ELR (cell line): ENCODE measurements at regions not wholly inside any gene's neighbourhood (a gene's known extent, or its start where the extent isn't known, plus 50 kb on each side); places are given as distances from the start of the nearest gene placed in this dataset.
A peak's percentile ranks its signal among the peaks of the same experiment; 100 is the strongest.

Experiments used
- DNase-seq: peaks from one replicate; pipeline ENCODE4 v3.0.0-alpha.2; 2015; ENCODE audit warnings: low read depth

DNA sequence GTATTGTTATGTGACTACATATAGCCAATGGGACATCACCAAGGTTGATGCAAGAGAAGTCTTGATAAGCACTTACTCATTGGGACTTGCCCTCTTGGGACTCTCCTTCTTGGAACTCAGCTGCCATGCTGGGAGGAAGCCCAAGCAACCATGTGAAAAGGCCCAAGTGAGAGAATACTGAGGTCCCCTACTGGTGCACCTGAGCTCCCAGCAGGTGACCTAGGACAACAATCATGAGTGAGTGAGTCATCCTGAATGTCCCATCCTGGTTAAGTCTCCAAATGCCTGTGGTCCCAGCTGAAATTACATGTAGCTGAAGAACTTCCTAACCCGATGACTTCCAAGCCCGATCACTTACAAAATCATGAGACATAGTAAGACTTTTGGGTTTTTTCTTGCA is 260.7 kb downstream of the ICE1 start:
- DNase-seq = no peak

DNA sequence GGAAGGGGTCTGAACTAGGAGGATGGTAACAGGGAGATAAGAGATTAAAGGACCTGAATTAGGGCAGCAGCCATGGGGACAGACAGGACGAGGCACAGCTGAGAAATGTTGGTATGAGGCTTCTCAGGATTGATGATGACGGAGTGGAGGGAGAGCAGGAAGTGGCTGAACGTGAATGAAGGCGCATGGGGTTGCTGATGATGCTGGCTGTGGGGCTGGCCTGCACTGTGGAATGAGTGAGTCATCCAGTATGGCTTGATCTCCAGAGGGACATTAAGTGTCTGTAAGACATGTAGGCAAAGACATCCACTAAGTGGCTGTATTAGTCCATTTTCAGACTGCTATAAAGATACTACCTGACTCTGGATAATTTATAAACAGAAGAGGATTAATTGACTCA is 256.4 kb downstream of the ICE1 start:
- DNase-seq = no peak

DNA sequence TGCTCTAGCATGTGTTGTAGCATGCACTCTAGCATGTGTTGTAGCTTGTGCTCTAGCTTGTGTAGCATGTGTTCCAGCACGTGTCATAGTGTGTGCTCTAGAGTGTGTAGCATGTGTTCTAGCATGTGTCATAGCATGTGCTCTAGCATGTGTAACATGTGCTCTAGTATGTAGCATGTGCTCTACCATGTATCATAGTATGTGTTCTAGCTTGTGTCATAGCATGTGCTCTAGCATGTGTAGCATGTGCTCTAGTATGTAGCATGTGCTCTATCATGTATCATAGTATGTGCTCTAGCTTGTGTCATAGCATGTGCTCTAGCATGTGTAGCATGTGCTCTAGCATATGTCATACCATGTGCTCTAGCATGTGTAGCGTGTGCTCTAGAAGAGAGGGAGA is 255.3 kb downstream of the ICE1 start:
- DNase-seq = no peak

DNA sequence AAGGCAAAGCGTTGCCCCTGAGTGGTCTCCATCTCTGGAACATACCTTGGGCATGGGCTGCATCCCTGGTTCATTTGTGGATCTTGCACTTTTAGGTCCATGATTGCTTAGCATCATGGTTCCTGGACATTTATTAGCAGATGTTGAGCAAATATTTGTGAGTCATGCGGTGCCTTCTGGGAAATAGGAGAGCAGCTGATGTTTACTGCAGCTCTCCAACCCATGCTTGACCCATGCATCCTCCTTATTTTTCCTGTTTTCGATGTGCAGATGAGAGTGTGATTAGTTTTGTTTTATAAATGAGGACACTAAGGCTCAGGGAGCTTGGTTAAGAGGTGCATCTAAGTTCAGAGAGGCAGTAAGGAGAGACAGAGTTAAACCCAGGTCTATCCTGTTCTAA is 253.7 kb downstream of the ICE1 start:
- no peak for DNase-seq

DNA sequence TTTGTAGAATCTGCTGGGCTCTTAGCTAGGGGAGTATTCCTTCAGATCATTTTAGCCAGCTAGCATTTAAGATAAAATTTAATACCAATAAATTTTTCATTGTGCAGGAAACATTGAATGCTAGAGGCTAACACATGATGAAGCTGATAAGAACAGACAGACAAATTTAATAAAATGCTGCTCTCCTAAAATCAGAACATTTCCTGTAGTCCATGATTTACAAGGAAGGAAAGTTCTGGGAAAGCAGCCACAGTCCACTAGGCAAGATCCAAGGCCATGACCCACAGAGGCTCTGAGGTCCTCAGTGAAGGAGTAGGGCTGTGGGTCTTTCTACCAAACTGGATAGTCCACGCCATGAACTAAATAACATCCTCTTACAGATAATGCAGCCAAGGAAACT is 253.0 kb downstream of the ICE1 start:
- DNase-seq = no peak

DNA sequence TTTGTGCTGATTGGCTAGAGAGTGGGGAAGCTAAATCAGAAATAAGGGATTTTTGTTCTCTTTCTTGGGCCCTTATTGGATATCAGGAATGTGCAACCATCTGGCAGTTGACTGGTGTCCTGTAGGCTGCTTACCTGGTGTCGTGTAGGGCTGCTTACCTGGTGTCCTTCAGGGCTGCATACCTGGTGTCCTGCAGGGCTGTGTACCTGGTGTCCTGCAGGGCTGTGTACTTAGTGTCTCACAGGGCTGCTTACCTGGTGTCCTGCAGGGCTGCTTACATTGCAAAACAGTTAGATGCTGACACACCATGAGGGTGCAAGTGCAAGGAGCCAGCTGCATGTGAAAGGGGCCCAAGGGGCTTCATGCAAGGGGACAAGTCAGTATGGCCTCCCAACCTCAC is 249.3 kb downstream of the ICE1 start:
- no peak for DNase-seq

DNA sequence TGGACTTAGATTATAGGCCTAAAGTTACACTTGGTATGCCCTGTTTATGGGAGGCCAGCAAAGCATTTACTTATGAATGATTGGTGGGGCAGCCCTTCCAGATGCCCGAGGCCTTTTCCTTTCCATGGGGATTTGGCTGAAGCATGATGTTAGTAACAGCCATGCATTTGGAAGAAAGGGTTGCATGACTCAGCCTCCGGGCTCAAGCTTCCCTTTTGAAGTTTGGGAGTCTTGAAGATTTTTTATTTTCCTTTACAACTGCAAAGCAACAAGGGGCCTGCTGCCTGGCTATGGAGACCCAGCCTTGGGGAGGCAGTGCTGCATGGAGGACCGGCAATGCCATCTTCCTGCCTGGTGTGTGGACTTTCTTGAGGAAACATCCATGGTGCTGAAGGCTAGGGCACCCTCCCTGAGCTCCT is 244.7 kb downstream of the ICE1 start:
- DNase-seq = no peak

DNA sequence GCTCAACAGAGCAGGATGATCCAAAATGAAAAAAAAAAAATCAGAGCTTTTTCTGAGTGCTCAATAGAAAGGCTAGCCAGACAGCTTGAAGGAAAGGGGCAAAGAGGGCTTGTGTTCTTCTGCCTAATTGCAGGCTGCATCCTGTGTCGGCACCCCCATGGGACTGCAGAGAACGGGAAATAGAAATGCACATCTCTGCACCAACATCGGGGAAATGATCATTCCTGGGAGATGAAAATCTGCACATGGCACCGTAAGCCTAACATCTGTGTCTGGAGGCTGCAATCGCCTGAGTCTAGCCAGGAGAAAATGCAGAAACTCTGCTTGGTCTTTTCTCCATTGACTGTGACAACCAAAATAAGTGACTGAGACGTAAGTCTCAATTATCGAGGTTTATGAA is 243.9 kb downstream of the ICE1 start:
- no peak for DNase-seq

DNA sequence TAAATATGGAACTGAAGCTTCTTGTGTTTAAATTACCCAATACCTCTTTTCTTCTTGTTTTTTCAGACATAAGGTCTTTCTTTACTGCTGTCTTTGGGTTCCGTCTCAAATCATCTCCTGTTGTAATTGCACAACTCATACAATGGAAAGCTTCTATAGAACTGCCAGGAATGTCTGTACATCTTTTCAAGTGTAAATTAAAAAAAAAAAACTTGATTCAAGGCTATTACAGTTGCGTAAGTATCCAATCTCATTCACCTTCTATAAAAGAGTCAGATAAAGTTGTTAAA is 243.5 kb downstream of the ICE1 start:
- no peak for DNase-seq

DNA sequence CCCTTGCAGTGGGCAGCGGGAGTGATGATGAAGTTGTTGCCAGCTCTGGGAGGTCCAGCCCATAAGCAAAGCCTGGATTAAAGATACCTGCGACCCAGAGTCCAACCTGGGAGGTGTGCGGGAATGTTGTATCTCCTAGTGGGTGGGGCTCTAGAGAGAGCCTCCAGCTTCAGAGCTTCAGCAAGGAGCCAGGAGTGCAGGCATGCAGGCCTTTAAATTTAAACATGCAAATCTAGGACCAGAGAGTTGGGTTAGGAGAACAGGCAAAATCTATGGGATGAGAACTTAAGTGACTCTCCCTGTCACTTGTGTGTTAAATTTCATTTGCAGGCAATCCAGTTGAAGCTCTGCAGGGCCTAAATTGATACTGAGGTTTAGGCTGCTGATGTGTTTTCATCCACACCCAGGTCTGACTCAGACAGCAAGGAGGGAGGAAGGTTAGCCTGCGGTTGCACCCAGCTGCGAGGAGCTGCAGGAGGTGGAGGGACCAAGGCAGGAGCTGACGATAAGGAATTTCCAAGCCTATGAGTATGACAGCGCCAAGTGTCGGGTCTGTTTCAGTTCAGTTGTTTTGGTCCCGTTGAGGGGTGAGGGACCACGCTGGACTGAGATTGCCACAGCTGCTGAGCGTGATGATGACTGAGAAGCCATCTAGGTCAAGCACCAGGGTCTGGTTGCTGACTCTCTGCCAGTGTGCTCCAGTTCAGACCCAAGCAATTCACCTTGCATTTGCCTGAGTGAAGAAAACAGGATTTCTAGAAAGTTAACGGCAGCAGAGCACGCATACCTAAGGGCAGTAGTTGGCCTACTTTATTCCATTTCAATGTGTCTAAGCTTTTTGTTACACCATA is 243.0 kb downstream of the ICE1 start:
- DNase-seq = peak; percentile 1

DNA sequence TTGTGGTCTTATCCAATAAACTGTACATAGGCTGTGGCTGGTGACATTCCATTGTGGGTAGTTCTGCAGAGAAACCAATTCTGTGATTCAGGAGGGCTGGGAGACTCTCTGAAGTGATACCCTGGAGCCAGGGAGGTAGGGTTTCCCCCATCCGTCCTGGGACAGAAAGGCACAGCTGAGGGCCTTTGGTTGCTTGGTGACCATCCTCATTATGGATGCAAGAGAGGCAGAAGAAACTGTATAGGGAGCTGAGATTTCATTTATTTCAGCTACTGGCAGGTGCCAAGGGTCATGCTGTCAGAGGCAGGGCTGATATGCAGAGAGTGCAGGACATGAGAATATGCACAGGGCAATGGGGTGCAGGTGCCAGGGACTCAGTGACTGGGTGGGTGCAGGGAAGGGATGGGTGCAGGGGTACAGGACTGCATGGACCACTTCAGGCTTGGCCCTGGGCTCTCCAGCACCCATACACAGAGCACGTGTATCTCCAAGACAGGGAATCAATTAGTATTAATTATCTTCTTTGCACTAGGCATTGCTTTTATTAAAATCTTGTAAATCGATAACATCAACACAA is 236.5 kb downstream of the ICE1 start:
- no peak for DNase-seq

DNA sequence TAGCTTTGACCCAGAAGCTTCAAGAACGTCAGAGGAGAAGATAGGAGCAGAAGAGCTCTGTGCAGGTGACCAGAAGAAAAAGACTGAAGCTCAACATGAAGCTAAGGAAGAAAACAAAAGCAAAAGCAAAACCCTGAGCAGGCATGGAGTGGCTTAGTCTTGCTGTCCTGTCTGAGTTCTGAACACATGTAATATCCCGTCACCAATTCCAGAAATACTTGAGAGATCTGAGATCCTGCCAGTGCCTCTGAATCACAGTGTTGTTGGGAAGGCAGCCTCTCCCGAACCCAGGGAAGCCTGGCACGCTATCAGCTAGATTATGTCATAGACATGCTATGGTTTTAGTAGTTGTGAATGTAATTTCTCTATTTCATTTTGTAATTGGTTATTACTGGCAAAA is 235.7 kb downstream of the ICE1 start:
- peak; percentile 1 for DNase-seq

DNA sequence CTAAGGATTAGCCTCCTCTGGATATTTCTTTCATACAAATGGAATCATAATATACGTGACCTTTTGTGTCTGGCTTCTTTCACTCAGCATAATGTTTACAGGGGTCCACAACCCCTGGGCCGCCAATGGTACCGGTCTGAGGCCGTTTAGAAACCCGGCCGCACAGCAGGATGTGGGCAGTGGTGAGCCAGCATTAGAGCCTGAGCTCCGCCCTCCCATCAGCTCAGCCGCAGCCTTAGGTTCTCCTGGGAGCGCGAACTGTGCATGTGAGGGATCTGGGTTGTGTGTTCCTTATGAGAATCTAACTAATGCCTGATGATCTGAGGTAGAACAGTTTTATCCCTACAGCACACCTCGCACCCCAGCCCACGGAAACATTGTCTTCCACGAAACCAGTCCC is 229.7 kb downstream of the ICE1 start:
- no peak for DNase-seq

DNA sequence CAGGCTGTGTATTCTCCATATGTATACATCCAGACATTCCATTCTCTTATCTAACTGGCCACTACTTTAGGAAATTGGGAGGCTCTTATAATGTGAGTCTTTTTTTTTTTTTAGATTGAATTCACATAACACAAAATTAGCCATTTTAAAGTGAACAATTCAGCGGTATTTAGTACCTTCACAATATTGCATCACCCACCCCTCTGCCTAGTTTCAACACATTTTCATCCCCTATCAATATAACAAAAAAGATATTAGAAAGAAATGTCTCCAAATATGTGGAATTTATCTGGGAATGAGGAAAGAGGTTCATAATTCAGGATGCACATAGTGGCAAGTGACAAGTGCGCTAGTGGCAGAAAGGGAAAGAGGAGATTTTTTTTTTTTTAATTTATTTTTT is 228.5 kb downstream of the ICE1 start:
- no peak for DNase-seq

DNA sequence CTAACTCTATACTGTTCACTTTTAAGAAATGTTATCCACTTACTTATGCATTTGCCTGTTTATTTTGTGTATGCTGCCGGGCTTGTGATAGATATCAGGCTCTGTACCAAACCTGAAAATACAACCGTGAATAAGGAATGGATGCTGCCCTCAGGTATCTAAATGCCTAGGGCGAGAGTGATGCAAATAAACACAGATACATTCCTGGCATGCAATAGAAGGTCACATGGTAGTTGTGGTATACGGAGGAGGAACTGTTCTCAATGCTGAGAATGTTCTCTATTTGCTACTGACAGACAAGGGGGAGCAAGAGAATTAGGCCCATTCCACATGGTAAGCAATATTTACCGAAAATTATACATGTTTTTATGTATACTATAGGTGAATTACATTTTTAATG is 227.8 kb downstream of the ICE1 start:
- no peak for DNase-seq

DNA sequence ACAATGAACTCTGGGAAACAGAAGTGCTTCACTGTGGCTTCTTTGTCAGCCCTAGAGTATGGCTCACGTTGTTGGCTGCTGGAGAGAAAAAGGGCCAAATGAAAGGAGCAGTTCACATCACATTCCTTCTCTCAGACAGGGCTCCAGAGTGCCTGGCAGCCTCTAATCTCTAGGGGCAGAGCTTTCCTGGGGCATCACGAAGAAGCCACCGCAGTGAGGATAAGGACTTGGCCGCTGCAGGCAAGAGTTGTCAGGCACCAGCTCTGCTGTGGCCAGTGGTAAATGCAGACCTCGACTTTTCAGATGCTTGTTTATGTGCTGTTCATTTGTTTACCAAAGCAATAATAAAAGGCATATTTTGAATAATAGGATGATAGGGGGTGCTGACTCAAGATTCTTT is 227.2 kb downstream of the ICE1 start:
- DNase-seq = no peak

DNA sequence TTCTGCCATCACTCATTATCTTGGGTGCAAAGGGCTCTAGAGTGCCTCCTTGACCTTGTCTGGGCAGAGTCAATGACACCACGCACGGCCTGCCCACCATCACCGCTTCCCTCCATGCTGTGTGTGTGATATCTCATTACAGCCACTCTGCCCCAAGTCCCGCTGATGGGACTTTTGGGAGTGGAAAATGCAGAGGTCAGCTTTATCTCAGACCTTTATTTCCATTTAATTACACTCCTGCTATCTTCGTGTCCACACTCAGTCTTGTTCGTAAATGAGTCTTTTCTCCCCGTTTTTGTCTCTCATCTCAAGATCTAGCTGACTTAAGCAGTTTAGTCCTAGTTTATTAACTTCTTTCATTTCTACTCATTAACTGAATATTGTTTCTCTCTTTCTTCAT is 226.2 kb downstream of the ICE1 start:
- no peak for DNase-seq

DNA sequence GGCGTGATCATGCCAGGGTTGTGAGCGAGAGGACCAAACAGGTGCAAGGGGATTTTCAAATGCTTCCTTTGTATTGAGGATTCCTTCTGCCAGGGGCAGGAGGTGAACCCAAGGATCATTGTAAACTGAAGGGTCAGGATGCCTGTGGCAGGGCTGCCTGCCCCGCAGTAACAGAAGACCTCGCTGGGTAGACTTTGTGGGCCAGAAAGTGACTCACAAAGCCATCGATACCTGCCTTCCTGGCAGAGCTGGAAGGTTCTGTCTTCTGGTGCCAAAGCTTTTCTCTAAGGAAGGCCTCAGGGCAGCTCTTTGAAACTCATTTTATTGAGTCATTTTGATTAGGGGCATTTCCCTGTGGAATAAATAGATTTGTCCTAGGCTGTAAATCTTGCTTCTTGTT is 223.4 kb downstream of the ICE1 start:
- DNase-seq = no peak

DNA sequence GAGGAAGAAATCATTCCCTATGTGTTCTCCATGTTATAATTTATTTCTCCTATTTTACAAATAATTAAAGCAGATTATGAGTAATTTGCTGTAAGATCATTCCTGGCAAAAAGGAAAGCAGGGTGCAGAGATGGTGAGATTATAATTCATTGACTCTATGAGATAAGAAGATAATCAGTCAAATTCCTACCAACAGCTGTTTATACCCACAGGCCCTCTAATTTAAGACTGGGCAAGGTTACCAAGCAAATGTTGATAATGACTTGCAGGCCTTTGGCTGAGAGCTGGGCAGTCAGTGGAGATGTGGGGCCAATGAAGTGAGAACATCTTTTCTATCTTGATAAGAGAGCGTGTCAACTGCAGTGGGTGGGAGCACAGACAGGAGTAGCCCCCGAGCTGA is 222.7 kb downstream of the ICE1 start:
- DNase-seq = no peak

DNA sequence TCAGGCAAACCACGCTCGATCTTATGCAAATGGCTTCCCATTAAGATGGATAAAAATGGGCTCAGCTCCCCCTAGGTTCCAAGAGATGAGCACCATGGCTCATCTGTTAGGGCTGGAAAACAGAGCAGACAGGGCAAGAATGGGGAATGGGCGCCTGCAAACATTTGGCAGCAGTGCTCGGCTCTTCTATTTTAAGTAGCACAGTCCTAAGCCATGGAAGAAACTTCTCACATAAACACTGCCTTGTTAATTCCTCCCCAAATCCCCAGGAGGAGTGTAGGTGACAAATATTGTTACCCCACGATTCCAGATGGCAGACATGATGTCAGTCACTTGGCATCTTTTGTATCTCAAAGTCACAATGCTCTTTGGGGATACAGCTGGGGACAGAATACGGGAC is 221.8 kb downstream of the ICE1 start:
- DNase-seq = no peak

DNA sequence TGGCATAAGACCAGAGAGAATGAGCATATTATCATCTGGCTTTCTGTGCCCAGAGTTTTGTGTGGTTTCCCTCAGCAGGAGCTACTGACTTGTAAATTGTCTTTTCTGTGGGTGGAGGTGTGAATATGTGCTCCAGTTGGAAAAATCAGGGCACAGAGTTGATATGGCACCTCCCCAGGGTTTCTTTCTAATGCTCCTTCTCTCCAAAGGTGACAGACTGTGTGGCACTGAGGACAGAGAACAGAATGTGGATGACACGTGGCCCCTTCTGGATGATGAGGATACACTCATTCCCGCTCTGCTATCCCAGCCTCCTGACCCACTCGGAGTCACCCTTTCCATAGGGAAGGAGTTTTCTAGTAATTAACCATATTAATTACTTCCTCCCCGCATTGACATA is 221.0 kb downstream of the ICE1 start:
- DNase-seq = no peak

DNA sequence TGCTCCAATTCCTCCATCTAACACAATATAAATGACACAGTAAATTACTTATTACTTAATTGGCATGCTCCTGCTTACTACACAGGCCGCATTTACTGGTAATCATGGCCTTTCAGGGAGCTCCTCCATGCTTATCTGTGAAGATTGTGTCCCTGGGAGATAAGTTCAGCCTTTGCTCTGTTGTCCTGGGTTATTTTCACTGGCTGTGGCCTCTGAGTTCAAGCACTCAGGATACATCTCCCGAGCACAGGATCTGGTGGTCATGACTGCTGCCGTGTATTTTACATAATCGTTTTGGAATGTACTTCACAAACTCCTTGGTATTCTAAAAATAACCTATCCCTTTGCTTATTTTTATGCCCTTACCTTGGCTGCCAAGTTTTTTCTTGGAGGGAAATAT is 215.7 kb downstream of the ICE1 start:
- DNase-seq = no peak

DNA sequence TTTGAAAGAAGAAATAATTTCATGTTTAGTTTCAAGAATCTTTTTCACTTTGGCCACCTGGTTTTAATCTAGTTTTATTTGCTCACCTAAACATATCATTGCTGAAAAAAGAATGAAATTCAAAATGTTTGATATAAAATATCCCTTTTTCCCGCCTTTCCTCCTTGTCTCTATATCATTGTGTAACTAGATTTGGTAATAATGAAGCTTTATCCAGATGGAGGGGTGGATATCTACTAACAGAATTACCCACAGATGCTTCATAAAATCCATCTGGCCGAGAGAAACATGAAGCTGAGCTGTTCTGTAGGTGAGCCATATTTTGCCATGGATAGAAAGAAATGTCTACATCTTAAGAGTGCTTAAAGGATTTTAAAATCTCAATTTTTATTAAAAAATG is 214.7 kb downstream of the ICE1 start:
- DNase-seq = no peak

DNA sequence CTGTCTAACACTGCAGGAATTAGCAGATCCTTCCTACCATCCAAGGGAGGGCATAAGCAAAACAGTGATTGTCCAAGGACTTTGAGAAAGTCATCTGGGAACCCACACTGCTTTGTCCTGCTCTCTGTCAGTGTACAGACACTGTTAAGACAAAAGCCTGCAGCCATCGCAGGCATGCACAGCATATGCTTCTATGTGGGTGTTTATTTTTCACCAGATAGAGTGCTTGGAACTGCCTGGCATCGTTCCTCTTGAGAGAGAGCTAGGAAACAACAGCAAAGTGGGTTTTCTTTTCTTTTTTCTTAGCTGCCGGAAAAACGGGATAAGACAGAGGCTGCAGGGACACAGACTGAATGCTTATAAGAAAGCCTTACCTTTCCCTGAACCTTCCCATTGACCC is 212.3 kb downstream of the ICE1 start:
- DNase-seq = no peak
